GM20431 (cell line): ENCODE measurements at regions not wholly inside any gene's neighbourhood (a gene's known extent, or its start where the extent isn't known, plus 50 kb on each side); places are given as distances from the start of the nearest gene placed in this dataset.

ENCODE experiments used
- in situ Hi-C: fragments of 300-500 bp; cut with MseI, MboI; formaldehyde crosslinking; loops from one replicate; pipeline ENCODE4 v1.15.0; 2020; ENCODE audit warnings: low sequenced_read_pairs; ENCODE audit not compliant: unreplicated experiment

GRCh38 chr7:68900096-68900495, 698.2 kb upstream of the AUTS2 start:
- in situ Hi-C loops: no loop called here

DNA sequence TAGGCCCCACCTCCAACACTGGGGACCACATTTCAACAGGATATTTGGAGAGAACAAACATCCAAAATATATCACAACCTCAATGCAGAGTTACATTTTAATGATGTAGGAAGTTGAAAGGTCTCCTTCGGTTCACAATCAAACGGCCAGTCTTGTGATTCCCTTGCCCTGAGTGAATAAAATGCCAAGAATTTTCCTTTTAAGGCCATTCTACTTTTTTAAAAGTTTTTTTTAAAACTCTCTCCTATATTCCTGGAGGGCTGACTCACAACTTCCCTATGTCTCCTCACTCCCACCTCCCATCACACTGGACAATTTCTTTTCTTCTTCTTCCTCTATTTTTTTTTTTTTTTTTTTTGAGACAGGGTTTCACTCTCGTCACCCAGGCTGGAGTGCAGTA, 693.6 kb upstream of the AUTS2 start:
- in situ Hi-C loops: no loop called here

- in situ Hi-C loops: no loop called here
Measured at GRCh38 chr7:68911754-68912153, 686.5 kb upstream of the AUTS2 start.

DNA sequence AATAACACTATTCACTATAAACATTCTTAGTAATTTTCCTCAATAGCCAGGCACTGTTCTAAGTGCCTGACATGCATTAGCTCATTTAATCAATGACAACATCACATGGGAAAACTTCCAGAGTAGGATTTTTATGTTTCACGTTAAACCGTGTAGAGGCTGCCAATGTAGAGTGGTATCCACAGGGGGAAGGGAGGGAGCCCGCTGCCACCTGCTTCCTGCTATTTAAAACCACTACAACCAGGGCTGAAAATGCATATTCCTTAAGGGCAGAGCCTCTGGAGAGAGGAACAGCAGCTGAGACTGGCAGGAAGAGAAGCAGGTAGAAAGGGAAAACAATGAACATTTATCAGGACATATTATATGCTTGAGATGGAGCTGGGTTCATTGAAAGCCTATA, 684.3 kb upstream of the AUTS2 start:
- in situ Hi-C loops: no loop called here

GRCh38 chr7:68917041-68917651, 681.1 kb upstream of the AUTS2 start:
- in situ Hi-C loops: no loop called here

DNA sequence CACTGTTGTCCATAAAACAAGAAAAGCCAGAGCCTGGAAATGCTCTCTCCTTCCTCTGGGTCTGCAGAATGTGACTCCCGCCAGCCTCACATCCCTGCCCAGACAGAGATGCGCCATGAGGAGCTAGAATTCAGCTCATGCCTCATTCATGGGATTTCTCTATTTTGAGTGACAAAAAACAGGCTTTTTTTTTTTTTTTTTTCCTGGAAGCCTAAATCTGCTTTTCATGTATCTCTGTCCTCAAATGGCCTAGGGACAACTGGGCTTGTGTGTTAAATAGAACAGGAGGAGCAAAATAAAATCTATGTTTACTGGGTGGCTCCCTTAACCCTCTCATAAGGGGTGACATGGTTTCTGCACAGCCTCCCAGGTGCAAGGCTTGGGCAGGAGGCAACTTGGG, 679.7 kb upstream of the AUTS2 start:
- in situ Hi-C loops: no loop called here

GRCh38 chr7:68922850-68923249, 675.4 kb upstream of the AUTS2 start:
- in situ Hi-C loops: no loop called here

DNA sequence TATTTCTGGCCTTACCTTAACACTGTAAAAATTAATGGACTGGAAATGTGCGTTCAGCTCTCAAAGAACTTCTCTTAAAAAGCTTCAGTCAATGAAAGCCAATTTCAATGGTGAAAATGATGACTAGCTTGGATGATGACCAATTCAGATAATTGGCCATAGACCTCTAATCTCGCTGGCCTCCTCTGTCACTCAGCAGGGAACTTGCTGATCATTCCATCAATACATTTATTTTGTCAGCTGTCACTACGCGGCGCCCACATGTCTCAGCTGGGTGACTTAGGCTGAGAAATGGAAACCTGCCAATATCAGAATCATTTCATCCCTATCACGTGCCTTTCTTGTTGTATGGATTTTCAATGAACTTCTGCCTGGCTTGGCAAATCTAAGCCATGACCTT, 673.0 kb upstream of the AUTS2 start:
- in situ Hi-C loops: no loop called here

DNA sequence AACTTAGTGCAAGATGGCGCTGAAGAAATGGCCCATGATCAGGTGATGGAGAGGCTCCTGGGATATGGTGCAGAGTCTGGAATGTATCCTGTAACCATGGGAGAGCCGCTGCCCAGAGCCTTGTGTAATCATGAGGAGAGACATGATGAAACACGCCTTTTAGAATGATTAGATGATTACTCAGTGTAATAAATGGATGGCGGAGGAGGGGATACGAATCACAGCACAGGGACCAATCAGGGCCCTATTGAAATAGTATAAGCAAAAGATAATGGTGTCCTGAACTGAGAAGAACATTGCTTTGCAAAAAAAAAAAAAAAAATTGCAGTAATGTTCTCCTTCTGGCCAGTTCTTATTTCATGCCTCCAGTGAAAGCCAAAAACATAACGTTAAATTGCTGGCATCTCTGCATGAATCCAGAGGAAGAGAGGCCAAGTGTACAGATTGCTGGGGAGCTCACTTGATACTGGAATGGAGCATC, 668.5 kb upstream of the AUTS2 start:
- in situ Hi-C loops: no loop called here

- in situ Hi-C loops: no loop called here
Measured at GRCh38 chr7:68936471-68937035, 661.7 kb upstream of the AUTS2 start.

GRCh38 chr7:68938151-68938550, 660.1 kb upstream of the AUTS2 start:
- in situ Hi-C loops: no loop called here

DNA sequence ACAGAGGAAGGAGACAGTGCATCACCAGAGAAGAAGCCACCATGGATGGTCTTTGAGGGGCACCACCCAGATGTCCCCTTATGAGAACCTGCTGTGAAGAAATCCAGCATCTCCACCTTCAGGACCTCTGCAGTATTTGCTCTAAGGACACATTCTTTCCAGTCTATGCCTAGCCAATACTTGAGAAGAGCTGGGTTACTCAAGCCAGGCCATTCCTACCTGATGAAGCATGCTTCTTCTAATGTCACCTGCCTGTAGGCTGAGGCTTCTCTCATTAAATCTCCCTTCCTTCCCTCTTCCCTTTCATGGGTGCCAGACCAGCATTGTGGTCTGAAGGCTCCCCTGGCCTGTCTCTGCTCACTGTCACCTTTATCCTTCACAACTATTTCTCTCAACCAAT, 654.5 kb upstream of the AUTS2 start:
- in situ Hi-C loops: no loop called here

DNA sequence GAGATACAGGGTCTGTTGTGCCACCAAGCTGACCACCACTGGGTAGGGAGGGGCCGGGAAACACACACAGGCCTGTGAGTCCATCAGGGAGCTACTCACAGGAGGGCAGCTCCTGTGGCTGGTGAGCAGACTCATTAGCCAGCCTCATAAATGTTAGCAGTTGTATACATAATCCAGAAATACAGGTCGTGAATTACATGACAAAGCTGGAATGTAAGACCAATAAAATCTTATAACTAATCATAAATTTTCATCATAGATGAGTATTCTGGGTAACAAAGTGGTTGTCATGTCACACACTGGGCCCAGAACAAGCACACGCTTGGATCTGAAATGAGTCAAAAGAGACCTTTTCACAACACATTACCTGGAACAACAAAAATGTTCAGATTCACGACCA, 642.6 kb upstream of the AUTS2 start:
- in situ Hi-C loops: no loop called here

DNA sequence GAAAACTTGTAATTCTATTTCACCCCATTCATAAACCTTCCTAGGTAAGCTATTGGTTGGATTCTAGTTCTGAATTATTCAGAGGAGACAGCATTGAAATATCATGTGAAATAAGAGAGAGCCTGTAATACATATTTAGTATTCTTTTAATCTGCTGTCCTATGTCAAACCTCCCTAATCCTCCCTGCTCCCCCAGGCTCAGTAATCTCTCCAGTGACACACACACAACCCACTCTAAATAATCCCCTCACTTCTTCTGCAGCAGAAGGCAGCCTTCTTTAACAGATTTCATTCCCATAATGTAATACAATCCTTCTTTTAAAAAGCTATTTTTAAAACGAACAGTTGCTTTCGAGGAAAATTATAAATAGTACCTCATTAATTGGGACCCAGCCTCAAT, 639.7 kb upstream of the AUTS2 start:
- in situ Hi-C loops: no loop called here

DNA sequence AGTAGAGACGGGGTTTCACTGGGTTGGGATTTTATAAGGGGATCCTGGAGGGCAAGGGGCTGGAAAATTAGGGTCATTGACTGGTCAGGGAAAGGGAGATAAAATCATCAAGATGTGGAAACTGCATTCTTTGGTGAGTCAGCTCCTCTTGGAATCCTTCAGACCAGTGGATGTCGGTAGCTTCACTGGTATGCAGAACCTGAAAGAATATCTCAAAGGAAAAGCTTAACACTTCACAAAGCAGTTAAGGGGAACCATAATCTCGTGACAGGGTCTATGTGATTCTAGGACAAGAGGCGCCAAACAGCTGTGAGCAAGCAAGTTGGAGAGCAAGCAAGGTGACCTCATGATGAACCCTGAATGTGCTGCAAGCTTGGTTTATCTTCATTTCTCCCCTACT, 634.7 kb upstream of the AUTS2 start:
- in situ Hi-C loops: no loop called here

GRCh38 chr7:68964060-68964459, 634.2 kb upstream of the AUTS2 start:
- in situ Hi-C loops: no loop called here

GRCh38 chr7:68965351-68965750, 632.9 kb upstream of the AUTS2 start:
- in situ Hi-C loops: no loop called here

DNA sequence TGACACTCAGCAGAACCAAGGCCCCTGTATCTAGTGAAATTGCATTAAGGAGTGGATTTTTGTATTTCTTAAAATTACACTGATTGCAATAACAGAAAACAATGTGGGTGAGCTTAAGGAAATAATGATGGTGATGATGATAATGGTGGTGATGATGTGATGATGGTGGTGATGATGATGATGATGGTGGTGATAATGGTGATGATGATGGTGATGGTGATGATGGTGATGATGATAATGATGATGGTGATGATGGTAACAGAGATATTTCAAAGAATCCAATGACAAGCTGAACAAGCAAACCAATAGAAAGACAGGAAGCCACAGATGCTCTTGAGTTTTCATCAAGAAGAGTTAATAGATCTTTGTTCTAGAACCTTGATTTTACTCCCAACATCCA, 630.7 kb upstream of the AUTS2 start:
- in situ Hi-C loops: no loop called here

GRCh38 chr7:68969571-68969970, 628.7 kb upstream of the AUTS2 start:
- in situ Hi-C loops: no loop called here

GRCh38 chr7:68971634-68972340, 626.5 kb upstream of the AUTS2 start:
- in situ Hi-C loops: no loop called here

DNA sequence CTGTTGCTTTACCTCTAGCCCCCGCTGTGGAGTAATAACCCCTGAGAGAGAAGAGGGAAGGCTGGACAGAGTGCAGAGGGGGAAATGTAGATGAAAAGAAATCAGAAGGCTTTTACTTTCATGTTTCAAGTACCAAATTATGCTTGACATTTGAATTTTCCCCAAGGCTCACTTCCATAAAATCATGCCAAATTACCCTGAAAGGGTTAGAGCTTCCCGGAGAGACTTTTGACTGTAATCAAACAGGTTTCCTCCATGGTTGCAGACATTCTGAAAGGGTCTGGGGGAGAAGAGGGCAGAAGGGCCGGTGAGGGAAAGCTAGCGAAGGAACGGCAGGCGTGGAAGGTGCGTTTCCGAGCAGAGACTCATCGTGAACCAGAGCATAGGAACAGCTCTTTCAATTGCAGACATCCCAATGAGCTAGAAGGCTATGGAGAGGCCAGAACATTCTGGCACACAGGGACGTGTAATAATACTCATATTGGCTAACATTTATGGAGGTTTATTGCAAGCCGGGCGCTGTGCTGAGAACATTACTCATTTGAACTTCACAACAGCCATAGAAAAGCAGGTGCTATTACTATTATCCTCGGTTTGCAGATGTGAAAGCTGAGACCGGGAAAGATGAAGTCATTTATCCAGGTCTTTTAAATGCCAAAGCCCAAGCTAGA, 620.8 kb upstream of the AUTS2 start:
- in situ Hi-C loops: no loop called here
